Parathyroid adenoma (tissue), 2 donors: ENCODE measurements at regions not wholly inside any gene's neighbourhood (a gene's known extent, or its start where the extent isn't known, plus 50 kb on each side); places are given as distances from the start of the nearest gene placed in this dataset.

Experiments
- H2AFZ ChIP-seq: fragments of 300-600 bp; sonication (generic); one replicate; pipeline ENCODE4 v1.7.0; 2017; ENCODE audit warnings: antibody characterized with exemption, mild to moderate bottlenecking
- H3K27ac ChIP-seq: fragments of 300-600 bp; sonication (generic); one replicate; pipeline ENCODE4 v1.7.0; 2017
- H3K27me3 ChIP-seq: fragments of 300-600 bp; sonication (generic); one replicate; pipeline ENCODE4 v1.7.0; 2017; ENCODE audit warnings: low read length; ENCODE audit not compliant: control insufficient read depth, insufficient read depth
- H3K36me3 ChIP-seq: fragments of 300-600 bp; sonication (generic); one replicate; pipeline ENCODE4 v1.7.0; 2017; ENCODE audit warnings: low read length; ENCODE audit not compliant: control insufficient read depth, insufficient read depth
- H3K4me1 ChIP-seq: fragments of 300-600 bp; sonication (generic); one replicate; pipeline ENCODE4 v1.7.0; 2017; ENCODE audit warnings: control low read depth
- H3K4me2 ChIP-seq: fragments of 300-600 bp; sonication (generic); one replicate; pipeline ENCODE4 v1.7.0; 2017; ENCODE audit warnings: low read length
- H3K4me3 ChIP-seq: fragments of 300-600 bp; sonication (generic); one replicate; pipeline ENCODE4 v1.7.0; 2017; ENCODE audit warnings: low read depth, low read length
- H3K79me2 ChIP-seq: fragments of 300-600 bp; sonication (generic); one replicate; pipeline ENCODE4 v1.7.0; 2017; ENCODE audit warnings: control low read depth
- H3K9ac ChIP-seq: fragments of 300-600 bp; sonication (generic); one replicate; pipeline ENCODE4 v1.7.0; 2017; ENCODE audit warnings: mild to moderate bottlenecking
- H3K9me3 ChIP-seq: fragments of 300-600 bp; sonication (generic); one replicate; pipeline ENCODE4 v1.7.0; 2017; ENCODE audit warnings: low read length; ENCODE audit not compliant: control insufficient read depth
- CTCF ChIP-seq: fragments of 300-600 bp; sonication (generic); IDR thresholded peaks from one replicate; pipeline ENCODE4 v1.7.0; 2017; ENCODE audit warnings: antibody characterized with exemption, mild to moderate bottlenecking
- donor health status: primary hyperparathyroidism.

DNA sequence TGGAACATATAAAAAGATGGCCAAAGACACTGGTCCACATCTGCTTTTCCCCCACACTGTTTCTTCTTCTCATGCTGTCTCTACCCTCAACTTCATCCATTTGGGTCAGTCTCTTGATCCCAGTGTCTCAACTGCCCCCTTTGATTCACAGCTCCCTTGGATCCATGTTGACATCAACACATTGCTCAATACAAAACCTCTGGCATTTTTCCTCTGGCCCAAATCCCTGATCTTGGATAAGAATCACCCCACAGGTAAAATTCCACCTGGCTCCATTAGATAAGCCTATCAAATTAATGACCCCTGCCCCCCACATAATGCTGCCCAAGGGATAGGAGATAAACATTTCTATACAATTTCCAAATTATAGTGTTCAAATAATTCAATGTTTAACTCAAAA, 229.8 kb downstream of the TLE1 start:
- Histone ChIP-seq H3K4me3 (no peak overlapping the region), H3K79me2 (no peaks in the 10 kb centered on the region), H3K27me3 (no peaks in the 10 kb centered on the region), H3K4me1 (no peaks in the 10 kb centered on the region), H3K36me3 (no peaks in the 10 kb centered on the region), H3K4me2 (no peak overlapping the region), H3K9me3 (no peaks in the 10 kb centered on the region), H2AFZ (no peak overlapping the region), H3K27ac (no peak overlapping the region), H3K9ac (no peak overlapping the region)
- no peak for TF ChIP-seq CTCF

GRCh38 chr9:81456431-81457006, 232.8 kb downstream of the TLE1 start:
- H3K9ac ChIP-seq: no peak overlapping the region

DNA sequence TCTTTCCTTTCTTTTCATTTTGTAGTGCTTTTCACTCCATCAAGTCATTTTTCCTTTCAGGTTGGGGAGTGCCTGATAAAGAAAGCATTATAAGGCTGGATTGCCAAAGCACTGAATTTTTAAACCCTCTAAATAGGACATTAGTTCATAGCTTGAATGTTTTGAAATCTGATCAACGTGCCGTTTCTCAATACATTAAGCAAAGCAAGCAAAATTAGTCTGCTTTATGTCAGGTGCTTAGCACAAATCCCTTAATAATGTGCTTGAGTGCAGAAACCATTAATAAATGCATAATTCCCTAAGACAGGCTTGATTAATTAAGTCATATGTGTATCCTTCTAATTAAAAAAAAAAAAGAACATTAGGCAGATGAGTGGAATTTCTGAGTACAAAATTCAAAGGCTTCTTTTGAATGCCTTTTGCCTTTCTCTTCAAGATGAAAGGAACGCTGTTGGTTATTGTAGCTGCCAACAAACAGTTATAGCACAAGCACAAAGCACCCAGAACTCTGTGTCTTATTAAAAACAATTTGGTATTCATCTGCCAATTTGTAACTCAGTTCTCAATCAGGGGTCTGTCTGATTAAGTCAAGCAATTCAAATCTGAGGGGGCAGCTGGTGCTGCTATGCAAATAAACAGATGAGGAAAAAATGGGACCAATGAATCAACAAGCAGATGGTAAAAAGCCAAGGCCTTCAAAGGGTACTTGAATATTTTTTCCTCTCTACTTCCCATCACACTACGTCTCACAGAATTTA, 233.7 kb downstream of the TLE1 start:
- H3K9ac ChIP-seq: no peak overlapping the region
- H2AFZ ChIP-seq: no peak overlapping the region
- no peaks in the 10 kb centered on the region for H3K36me3 ChIP-seq
- no peak overlapping the region for H3K27ac ChIP-seq
- H3K4me3 ChIP-seq: no peak overlapping the region
- H3K4me2 ChIP-seq: no peak overlapping the region
- no peaks in the 10 kb centered on the region for H3K9me3 ChIP-seq
- no peaks in the 10 kb centered on the region for H3K79me2 ChIP-seq
- H3K27me3 ChIP-seq: no peaks in the 10 kb centered on the region
- H3K4me1 ChIP-seq: no peaks in the 10 kb centered on the region
- TF ChIP-seq CTCF: no peak

More at GRCh38 chr9:81456431-81457006, 232.8 kb downstream of the TLE1 start:
- Histone ChIP-seq H3K36me3 (no peaks in the 10 kb centered on the region), H3K4me1 (no peaks in the 10 kb centered on the region), H3K27ac (no peak overlapping the region), H2AFZ (no peak overlapping the region), H3K9me3 (no peaks in the 10 kb centered on the region), H3K4me2 (no peak overlapping the region), H3K4me3 (no peak overlapping the region), H3K79me2 (no peaks in the 10 kb centered on the region), H3K27me3 (no peaks in the 10 kb centered on the region)
- TF ChIP-seq CTCF: no peak

DNA sequence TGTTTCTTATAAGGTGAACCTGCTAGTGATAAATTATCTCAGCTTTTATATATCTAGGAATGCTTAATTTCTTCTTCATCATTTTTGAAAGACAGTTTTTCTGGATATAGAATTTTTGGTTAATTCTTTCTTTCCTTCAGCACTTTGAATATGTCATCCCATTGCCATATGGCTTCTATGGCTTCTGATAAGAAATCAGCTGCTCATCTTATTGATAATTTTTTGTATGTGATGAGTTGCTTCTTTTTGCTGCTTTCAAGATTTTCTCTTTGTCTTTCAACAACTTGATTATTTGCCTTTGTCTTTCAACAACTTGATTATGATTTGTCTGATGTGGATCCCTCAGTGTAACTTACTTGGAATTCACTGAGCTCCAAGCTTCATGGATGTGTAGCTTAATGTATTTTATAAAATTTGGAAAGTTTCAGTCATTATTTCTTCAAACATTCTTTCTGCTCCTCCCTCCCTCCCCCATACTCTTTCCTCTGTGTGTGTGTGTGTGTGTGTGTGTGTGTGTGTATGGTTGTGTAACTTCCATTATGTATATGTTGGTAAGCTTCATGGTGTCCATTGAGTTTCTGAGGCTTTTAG, 243.9 kb downstream of the TLE1 start:
- no peak for TF ChIP-seq CTCF
- Histone ChIP-seq H2AFZ (no peak overlapping the region), H3K4me2 (no peak overlapping the region), H3K79me2 (no peaks in the 10 kb centered on the region), H3K9ac (no peak overlapping the region), H3K4me1 (no peaks in the 10 kb centered on the region), H3K9me3 (no peaks in the 10 kb centered on the region), H3K4me3 (no peak overlapping the region), H3K27me3 (no peaks in the 10 kb centered on the region), H3K27ac (no peak overlapping the region), H3K36me3 (no peaks in the 10 kb centered on the region)
